K562 (cell line): ENCODE measurements at regions not wholly inside any gene's neighbourhood (a gene's known extent, or its start where the extent isn't known, plus 50 kb on each side); places are given as distances from the start of the nearest gene placed in this dataset.

Experiments
- EGR1 ChIP-seq: fragments of 450-650 bp; conservative IDR thresholded peaks from 2 replicates; pipeline ENCODE4 v1.6.1; 2017; ENCODE audit warnings: mild to moderate bottlenecking
- EP300 ChIP-seq: IDR thresholded peaks from 2 replicates; pipeline ENCODE4 v1.6.1; 2012; ENCODE audit warnings: low read length, improper control_type of control experiment
- TARDBP ChIP-seq: fragments of 450-650 bp; IDR thresholded peaks from 2 replicates; pipeline ENCODE4 v1.6.1; 2016

- TF ChIP-seq EGR1 = no peak
- TF ChIP-seq TARDBP = no peak
- no peak for TF ChIP-seq EP300
Measured at GRCh38 chr7:49166441-49166840, 242.1 kb downstream of the CDC14C start.
